ENCODE measurements at regions not wholly inside any gene's neighbourhood (a gene's known extent, or its start where the extent isn't known, plus 50 kb on each side); places are given as distances from the start of the nearest gene placed in this dataset.
"Not testable (repeated sequence)": the region's sequence is repeated elsewhere in the genome, so short reads cannot be mapped to it uniquely, and the experiment has no call there.

DNA sequence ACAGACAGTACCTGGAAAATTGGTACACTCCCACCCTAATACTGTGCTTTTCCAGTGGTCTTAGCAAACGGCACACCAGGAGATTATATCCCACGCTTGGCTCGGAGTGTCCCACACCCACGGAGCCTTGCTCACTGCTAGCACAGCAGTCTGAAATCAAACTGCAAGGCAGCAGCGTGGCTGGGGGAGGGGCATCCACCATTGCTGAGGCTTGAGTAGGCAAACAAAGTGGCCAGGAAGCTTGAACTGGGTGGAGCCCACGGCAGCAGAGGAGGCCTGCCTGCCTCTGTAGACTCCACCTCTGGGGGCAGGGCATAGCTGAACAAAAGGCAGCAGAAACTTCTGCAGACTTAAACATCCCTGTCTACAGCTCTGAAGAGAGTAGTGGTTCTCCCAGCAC, 56.1 kb upstream of the IZUMO1R start:
- H3K79me2 ChIP-seq (ENCODE audit: control insufficient read depth, insufficient read depth, low read length); H3K4me1 ChIP-seq (replicated peaks in 1 of 2; ENCODE audit: control insufficient read depth in 2 of 2, insufficient read depth in 2 of 2, low read length in 2 of 2); H3K9me3 ChIP-seq (replicated peaks; ENCODE audit: control insufficient read depth, insufficient read depth, low read depth, low read length); BruUV-seq (replicated peaks); H3K27me3 ChIP-seq (ENCODE audit: control insufficient read depth in 2 of 2, insufficient read depth in 2 of 2, low read length in 2 of 2); ATAC-seq; FAIRE-seq; H3K9ac ChIP-seq (ENCODE audit: insufficient read depth in 1 of 2, low read depth in 2 of 2, low read length in 2 of 2); H4K20me1 ChIP-seq (replicated peaks; ENCODE audit: control insufficient read depth, insufficient read depth, low read length); H3K9me1 ChIP-seq (ENCODE audit: control insufficient read depth, insufficient read depth, low read length); in situ Hi-C loops (cut with MboI); CTCF ChIA-PET (ENCODE audit: low intra/inter-chr PET ratio); H3K4me3 ChIP-seq; POLR2A ChIA-PET; H3K36me3 ChIP-seq (ENCODE audit: control insufficient read depth, insufficient read depth, low read length); H3K27ac ChIP-seq (ENCODE audit: extremely low read depth, low read depth, low read length); intact Hi-C loops (cut with micrococcal nuclease): not testable (repeated sequence)
- peak overlapping the region; percentile 33 for H3K4me2 ChIP-seq (ENCODE audit: insufficient read depth, low read length)
- DNase-seq (ENCODE audit: extremely low read depth in 1 of 4, low spot score in 3 of 4), result peak in 1 of 4 experiments; percentile 29
- peak overlapping the region; percentile 76; the same call in 1 of the 2 replicates for H2AFZ ChIP-seq (ENCODE audit: low read depth, low read length)
- WGBS (ENCODE audit: insufficient coverage, low coverage, missing lambda C conversion rate), result 0% methylated on average over 6 of the region's 6 CpGs
- TF ChIP-seq YY1 (IDR thresholded peaks at IDR 0.05; ENCODE audit: borderline replicate concordance in 1 of 3, control insufficient read depth in 1 of 3, extremely low read depth in 1 of 3, insufficient read depth in 3 of 3, insufficient read length in 1 of 3, insufficient replicate concordance in 2 of 3, low read depth in 1 of 3, low read length in 2 of 3), result peak in 1 of 3 experiments; percentile 16

DNA sequence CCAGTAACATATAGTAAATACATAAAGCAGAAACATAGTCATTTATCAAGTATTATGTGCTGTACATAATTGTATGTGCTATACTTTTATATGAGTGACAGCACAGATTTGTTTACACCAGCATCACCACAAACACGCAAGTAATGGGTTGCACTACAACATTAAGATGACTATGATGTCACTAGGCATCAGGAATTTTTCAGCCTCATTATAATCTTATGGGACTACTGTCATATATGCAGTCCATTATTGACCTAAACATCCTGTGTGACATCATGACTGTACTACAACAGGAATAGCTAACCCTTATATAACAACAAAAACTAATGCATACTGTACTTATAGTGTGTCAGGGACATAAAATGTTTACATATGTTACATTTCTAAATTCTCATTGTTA, 50.2 kb upstream of the IZUMO1R start:
- H3K4me1 ChIP-seq (replicated peaks in 1 of 2; ENCODE audit: control insufficient read depth in 2 of 2, insufficient read depth in 2 of 2, low read length in 2 of 2), result no peaks in the 10 kb centered on the region
- H3K27ac ChIP-seq (ENCODE audit: extremely low read depth, low read depth, low read length), result no peak overlapping the region
- WGBS (ENCODE audit: insufficient coverage, low coverage, missing lambda C conversion rate), result 0% methylated on average over 1 of the region's 1 CpG
- BruUV-seq (replicated peaks), result no TSS peak
- no peak for TF ChIP-seq ZC3H11A (IDR thresholded peaks at IDR 0.05; ENCODE audit: low read depth, low read length)
- H4K20me1 ChIP-seq (replicated peaks; ENCODE audit: control insufficient read depth, insufficient read depth, low read length), result no peaks in the 10 kb centered on the region
- no peak for ATAC-seq
- in situ Hi-C loops (cut with MboI), result no loop called here
- FAIRE-seq, result no peak
- H2AFZ ChIP-seq (ENCODE audit: low read depth, low read length), result no peak overlapping the region
- no peak for DNase-seq (ENCODE audit: extremely low read depth in 1 of 4, low spot score in 3 of 4)
- no peaks in the 10 kb centered on the region for H3K9me3 ChIP-seq (replicated peaks; ENCODE audit: control insufficient read depth, insufficient read depth, low read depth, low read length)
- no peaks in the 10 kb centered on the region for H3K79me2 ChIP-seq (ENCODE audit: control insufficient read depth, insufficient read depth, low read length)
- H3K27me3 ChIP-seq (ENCODE audit: control insufficient read depth in 2 of 2, insufficient read depth in 2 of 2, low read length in 2 of 2), result no peaks in the 10 kb centered on the region
- CTCF ChIA-PET (ENCODE audit: low intra/inter-chr PET ratio), result no interaction called here
- intact Hi-C loops (cut with micrococcal nuclease), result no loop called here
- H3K4me3 ChIP-seq, result no peak overlapping the region
- H3K9me1 ChIP-seq (ENCODE audit: control insufficient read depth, insufficient read depth, low read length), result no peaks in the 10 kb centered on the region
- H3K4me2 ChIP-seq (ENCODE audit: insufficient read depth, low read length), result no peak overlapping the region
- POLR2A ChIA-PET, result interaction anchor here (0.6 kb wide), 1 partner anchor 9 kb away, joined by 3 read pairs; no protein-coding TSS in a partner anchor
- H3K9ac ChIP-seq (ENCODE audit: insufficient read depth in 1 of 2, low read depth in 2 of 2, low read length in 2 of 2), result no peak overlapping the region
- no peaks in the 10 kb centered on the region for H3K36me3 ChIP-seq (ENCODE audit: control insufficient read depth, insufficient read depth, low read length)
